GM23248 (cell line): ENCODE measurements at regions not wholly inside any gene's neighbourhood (a gene's known extent, or its start where the extent isn't known, plus 50 kb on each side); places are given as distances from the start of the nearest gene placed in this dataset.

Source experiments
- DNase-seq: peaks from one replicate; pipeline ENCODE4 v3.0.0-alpha.2; 2015
- H2AFZ ChIP-seq: fragments of 200-600 bp; sonication (generic); 2 replicates; pipeline ENCODE4 v1.6.1; 2016; ENCODE audit warnings: antibody characterized with exemption
- H3F3A ChIP-seq: fragments of 200-600 bp; sonication (generic); 2 replicates; pipeline ENCODE4 v1.6.1; 2016; ENCODE audit warnings: mild to moderate bottlenecking, antibody characterized with exemption, mixed run types; ENCODE audit not compliant: insufficient read depth
- H3K27ac ChIP-seq: fragments of 200-600 bp; sonication (generic); 2 replicates; pipeline ENCODE4 v1.5.1; 2016; ENCODE audit warnings: mild to moderate bottlenecking
- H3K27me3 ChIP-seq: fragments of 200-600 bp; sonication (generic); replicated peaks from 2 replicates; pipeline ENCODE4 v1.6.1; 2016; ENCODE audit warnings: mild to moderate bottlenecking; ENCODE audit not compliant: insufficient read depth
- H3K36me3 ChIP-seq: fragments of 200-600 bp; sonication (generic); 2 replicates; pipeline ENCODE4 v1.6.1; 2016; ENCODE audit warnings: low read depth, mild to moderate bottlenecking
- H3K4me1 ChIP-seq: fragments of 200-600 bp; sonication (generic); 2 replicates; pipeline ENCODE4 v1.6.1; 2016; ENCODE audit warnings: mild to moderate bottlenecking; ENCODE audit not compliant: insufficient read depth
- H3K4me2 ChIP-seq: fragments of 200-600 bp; sonication (generic); one replicate; pipeline ENCODE4 v1.6.1; 2016; ENCODE audit warnings: mild to moderate bottlenecking; ENCODE audit not compliant: unreplicated experiment
- H3K4me3 ChIP-seq: fragments of 200-600 bp; sonication (generic); 2 replicates; pipeline ENCODE4 v1.5.1; 2016; ENCODE audit warnings: mild to moderate bottlenecking
- H3K79me2 ChIP-seq: fragments of 200-600 bp; sonication (generic); 2 replicates; pipeline ENCODE4 v1.6.1; 2016; ENCODE audit warnings: mild to moderate bottlenecking; ENCODE audit not compliant: insufficient read depth
- H3K9ac ChIP-seq: fragments of 200-600 bp; sonication (generic); 2 replicates; pipeline ENCODE4 v1.6.1; 2016; ENCODE audit warnings: mild to moderate bottlenecking
- H3K9me2 ChIP-seq: fragments of 200-600 bp; sonication (generic); 2 replicates; pipeline ENCODE4 v1.6.1; 2016; ENCODE audit warnings: mixed run types, mild to moderate bottlenecking, moderate library complexity; ENCODE audit not compliant: insufficient read depth
- H3K9me3 ChIP-seq: fragments of 200-600 bp; sonication (generic); one replicate; pipeline ENCODE4 v1.6.1; 2017; ENCODE audit warnings: low read depth
- H4K20me1 ChIP-seq: fragments of 200-600 bp; sonication (generic); 2 replicates; pipeline ENCODE4 v1.6.0; 2016; ENCODE audit not compliant: insufficient read depth
- EZH2 ChIP-seq: fragments of 200-600 bp; sonication (generic); IDR thresholded peaks from 2 replicates; pipeline ENCODE4 v1.6.1; 2018; ENCODE audit warnings: antibody characterized with exemption, mild to moderate bottlenecking; ENCODE audit not compliant: insufficient read depth, poor library complexity, severe bottlenecking
- EZH2phosphoT487 ChIP-seq: fragments of 200-600 bp; sonication (generic); IDR thresholded peaks from 2 replicates; pipeline ENCODE4 v1.6.1; 2018; ENCODE audit warnings: antibody characterized with exemption, moderate library complexity, mild to moderate bottlenecking, low read depth; ENCODE audit not compliant: insufficient read depth
- WGBS, 2 experiments: methylation state at CpG; one replicate each; pipeline ENCODE4 v1.1.6; 2015 to 2017; ENCODE audit warnings: low lambda C conversion rate in 2 of 2, low coverage in 1 of 2; ENCODE audit errors: missing lambda C conversion rate in 2 of 2; 5-methylcytosine and 5-hydroxymethylcytosine counted together
- in situ Hi-C: fragments of 300-500 bp; cut with MboI; formaldehyde crosslinking; loops from 2 replicates; pipeline ENCODE4 v1.15.0; 2020

GRCh38 chr3:146334151-146334550, 83.2 kb upstream of the PLSCR4 start:
- WGBS, 2 experiments = 87% methylated on average over 7 of the region's 7 CpGs
- Histone ChIP-seq H4K20me1 (no peaks in the 10 kb centered on the region), H3K79me2 (no peaks in the 10 kb centered on the region), H3F3A (no peaks in the 10 kb centered on the region), H3K4me2 (no peak overlapping the region), H3K27me3 (no peaks in the 10 kb centered on the region), H3K27ac (no peak overlapping the region), H3K4me1 (no peaks in the 10 kb centered on the region), H3K9me3 (no peaks in the 10 kb centered on the region), H3K4me3 (no peak overlapping the region), H3K9me2 (no peaks in the 10 kb centered on the region), H3K9ac (no peak overlapping the region), H3K36me3 (no peaks in the 10 kb centered on the region), H2AFZ (no peak overlapping the region)
- peak; percentile 56 for DNase-seq
- no peak for TF ChIP-seq EZH2
- no peak for TF ChIP-seq EZH2phosphoT487
- in situ Hi-C loops = loop anchor here (10.0 kb wide), 1 partner anchor 241 kb away; no protein-coding TSS in a partner anchor

GRCh38 chr3:146331967-146332366, 81.1 kb upstream of the PLSCR4 start:
- TF ChIP-seq EZH2phosphoT487 (no peak), EZH2 (no peak)
- H3K9me2 ChIP-seq = no peaks in the 10 kb centered on the region
- no peaks in the 10 kb centered on the region for H3F3A ChIP-seq
- H3K4me2 ChIP-seq = no peak overlapping the region
- H3K4me3 ChIP-seq = no peak overlapping the region
- DNase-seq = no peak
- H3K4me1 ChIP-seq = no peaks in the 10 kb centered on the region
- no peak overlapping the region for H3K9ac ChIP-seq
- no peaks in the 10 kb centered on the region for H3K79me2 ChIP-seq
- no peak overlapping the region for H3K27ac ChIP-seq
- no peaks in the 10 kb centered on the region for H3K36me3 ChIP-seq
- no peaks in the 10 kb centered on the region for H4K20me1 ChIP-seq
- H3K9me3 ChIP-seq = no peaks in the 10 kb centered on the region
- no peak overlapping the region for H2AFZ ChIP-seq
- in situ Hi-C loops = loop anchor here (10.0 kb wide), 1 partner anchor 243 kb away; no protein-coding TSS in a partner anchor
- no peaks in the 10 kb centered on the region for H3K27me3 ChIP-seq

GRCh38 chr3:146326875-146327543, 76.1 kb upstream of the PLSCR4 start:
- Histone ChIP-seq H4K20me1 (no peaks in the 10 kb centered on the region), H3K27me3 (no peaks in the 10 kb centered on the region), H2AFZ (peak overlapping the region; percentile 44; the same call in 1 of the 2 replicates), H3K4me3 (no peak overlapping the region), H3K9me2 (no peaks in the 10 kb centered on the region), H3K9me3 (no peaks in the 10 kb centered on the region), H3K9ac (no peak overlapping the region), H3K36me3 (no peaks in the 10 kb centered on the region), H3K27ac (no peak overlapping the region), H3K4me1 (no peaks in the 10 kb centered on the region), H3F3A (no peaks in the 10 kb centered on the region), H3K4me2 (no peak overlapping the region), H3K79me2 (no peaks in the 10 kb centered on the region)
- peak; percentile 77 for DNase-seq
- WGBS, 2 experiments = 27 to 31% methylated on average over 4 of the region's 4 CpGs
- in situ Hi-C loops = loop anchor here (10.0 kb wide), 2 partner anchors 112 to 262 kb away; no protein-coding TSS in a partner anchor
- TF ChIP-seq EZH2 (no peak), EZH2phosphoT487 (no peak)

GRCh38 chr3:146325170-146325569, 74.3 kb upstream of the PLSCR4 start:
- Histone ChIP-seq H3K79me2 (no peaks in the 10 kb centered on the region), H3K4me2 (no peak overlapping the region), H3K36me3 (no peaks in the 10 kb centered on the region), H3K9me3 (no peaks in the 10 kb centered on the region), H3K9me2 (no peaks in the 10 kb centered on the region), H3K4me3 (no peak overlapping the region), H3F3A (no peaks in the 10 kb centered on the region), H3K27me3 (no peaks in the 10 kb centered on the region), H3K4me1 (no peaks in the 10 kb centered on the region), H3K9ac (no peak overlapping the region), H3K27ac (no peak overlapping the region), H2AFZ (no peak overlapping the region), H4K20me1 (no peaks in the 10 kb centered on the region)
- in situ Hi-C loops = loop anchor here (10.0 kb wide), 2 partner anchors 110 to 260 kb away; no protein-coding TSS in a partner anchor
- no peak for DNase-seq
- TF ChIP-seq EZH2phosphoT487 = no peak
- no peak for TF ChIP-seq EZH2

GRCh38 chr3:146322216-146322817, 71.4 kb upstream of the PLSCR4 start:
- no peaks in the 10 kb centered on the region for H3K9me3 ChIP-seq
- no peaks in the 10 kb centered on the region for H3K79me2 ChIP-seq
- in situ Hi-C loops = loop anchor here (10.0 kb wide), 2 partner anchors 108 to 258 kb away; no protein-coding TSS in a partner anchor
- no peak overlapping the region for H3K27ac ChIP-seq
- H3K9ac ChIP-seq = no peak overlapping the region
- WGBS, 2 experiments = 32 to 39% methylated on average over 2 of the region's 2 CpGs
- TF ChIP-seq EZH2 = no peak
- no peak for TF ChIP-seq EZH2phosphoT487
- H3K4me3 ChIP-seq = no peak overlapping the region
- H3K4me1 ChIP-seq = no peaks in the 10 kb centered on the region
- H3K27me3 ChIP-seq = no peaks in the 10 kb centered on the region
- H3K9me2 ChIP-seq = no peaks in the 10 kb centered on the region
- H3F3A ChIP-seq = no peaks in the 10 kb centered on the region
- H4K20me1 ChIP-seq = no peaks in the 10 kb centered on the region
- H2AFZ ChIP-seq = no peak overlapping the region
- no peaks in the 10 kb centered on the region for H3K36me3 ChIP-seq
- no peak for DNase-seq
- no peak overlapping the region for H3K4me2 ChIP-seq
